GM12891 (cell line): ENCODE measurements at regions not wholly inside any gene's neighbourhood (a gene's known extent, or its start where the extent isn't known, plus 50 kb on each side); places are given as distances from the start of the nearest gene placed in this dataset.

Experiments
- DNase-seq: peaks from one replicate; pipeline ENCODE4 v3.0.0; 2011; ENCODE audit warnings: low spot score; ENCODE audit not compliant: insufficient read length
- FAIRE-seq: peaks from 2 replicates; lab custom pipeline; 2011; peaks lifted over from hg19 to GRCh38; lab: Jason Lieb, UNC
- PAX5 ChIP-seq: IDR thresholded peaks from 2 replicates; pipeline ENCODE4 v1.6.1; 2011; ENCODE audit warnings: low read length, moderate library complexity, mild to moderate bottlenecking; ENCODE audit not compliant: insufficient read depth, severe bottlenecking
- POLR2A ChIP-seq: IDR thresholded peaks from 2 replicates; pipeline ENCODE4 v1.6.1; 2011; ENCODE audit warnings: low read depth, low read length, control low read depth
- POLR2AphosphoS5 ChIP-seq: IDR thresholded peaks from 2 replicates; pipeline ENCODE4 v1.6.1; 2011; ENCODE audit warnings: low read depth, low read length, control low read depth
- POU2F2 ChIP-seq: IDR thresholded peaks from 2 replicates; pipeline ENCODE4 v1.6.1; 2011; ENCODE audit warnings: low read depth, mild to moderate bottlenecking, control low read depth, low read length, moderate library complexity
- SPI1 ChIP-seq: IDR thresholded peaks from 2 replicates; pipeline ENCODE4 v1.6.1; 2011; ENCODE audit warnings: low read depth, low read length, control low read depth
- TAF1 ChIP-seq: IDR thresholded peaks from 2 replicates; pipeline ENCODE4 v1.6.1; 2011; ENCODE audit warnings: low read depth, low read length, control low read depth

GRCh38 chr9:108322326-108323098 lies 533.3 kb downstream of the ACTL7B start:
- DNase-seq: no peak
- no peak for TF ChIP-seq POLR2A
- no peak for FAIRE-seq

GRCh38 chr9:108316630-108317029 lies 539.2 kb downstream of the ACTL7B start:
- TF ChIP-seq TAF1 (no peak), POU2F2 (no peak), POLR2A (no peak), PAX5 (no peak), SPI1 (no peak), POLR2AphosphoS5 (no peak)
- FAIRE-seq (no peak), DNase-seq (no peak)

GRCh38 chr9:108316066-108316465 lies 539.7 kb downstream of the ACTL7B start:
- no peak for FAIRE-seq
- TF ChIP-seq PAX5: no peak
- no peak for TF ChIP-seq POU2F2
- no peak for TF ChIP-seq POLR2AphosphoS5
- no peak for TF ChIP-seq POLR2A
- TF ChIP-seq SPI1: no peak
- no peak for TF ChIP-seq TAF1
- no peak for DNase-seq

DNA sequence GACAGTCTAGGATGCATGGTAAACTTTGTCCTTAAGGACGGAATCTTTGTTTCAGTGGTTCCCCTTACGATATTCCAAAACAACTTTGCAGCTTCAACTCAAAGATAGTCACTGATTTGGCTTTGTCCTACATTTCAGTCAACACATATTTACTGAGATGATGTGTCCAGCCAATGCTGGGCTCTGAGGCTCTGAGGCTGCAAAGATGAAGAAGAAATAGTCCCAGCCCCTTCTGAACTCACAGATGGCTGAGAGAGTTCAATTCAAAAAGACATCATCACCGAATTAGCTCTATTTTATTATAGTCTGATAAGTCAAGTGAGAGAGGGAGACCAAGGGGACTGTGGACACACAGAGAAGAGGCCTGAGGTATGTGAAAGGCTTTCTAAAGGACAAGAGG lies 544.0 kb downstream of the ACTL7B start:
- no peak for FAIRE-seq
- DNase-seq: no peak
- TF ChIP-seq POLR2A: no peak
- TF ChIP-seq POU2F2: no peak
- TF ChIP-seq SPI1: no peak
- no peak for TF ChIP-seq POLR2AphosphoS5
- TF ChIP-seq TAF1: no peak
- no peak for TF ChIP-seq PAX5

- FAIRE-seq (no peak), DNase-seq (no peak)
- TF ChIP-seq POLR2A (no peak), PAX5 (no peak), POU2F2 (no peak), TAF1 (no peak), SPI1 (no peak), POLR2AphosphoS5 (no peak)
Measured at GRCh38 chr9:108310202-108310601, 545.6 kb downstream of the ACTL7B start.

- TF ChIP-seq SPI1 (no peak), POLR2A (no peak), TAF1 (no peak), POU2F2 (no peak), POLR2AphosphoS5 (no peak), PAX5 (no peak)
- DNase-seq (no peak), FAIRE-seq (no peak)
Measured at GRCh38 chr9:108300306-108301287, 555.2 kb downstream of the ACTL7B start.

DNA sequence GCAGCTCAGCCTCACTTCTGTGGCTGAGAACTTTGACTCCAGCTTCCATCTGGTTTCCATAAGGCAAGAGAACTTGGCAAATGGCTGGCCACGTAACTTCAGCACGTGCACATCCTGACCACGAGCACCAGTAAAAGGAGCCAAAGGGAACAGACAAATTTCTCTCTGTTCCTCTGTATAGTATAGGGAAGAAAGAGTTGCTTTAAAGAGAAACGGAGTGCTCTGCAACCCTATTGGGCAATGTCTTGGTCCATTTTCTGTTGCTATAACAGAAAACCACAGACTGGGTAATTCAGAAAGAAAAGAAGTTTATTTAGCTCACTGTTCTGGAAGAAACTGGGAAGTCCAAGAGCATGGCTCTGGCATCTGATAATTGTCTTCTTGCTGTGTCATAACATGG lies 558.7 kb downstream of the ACTL7B start:
- TF ChIP-seq TAF1 (no peak), SPI1 (no peak), PAX5 (no peak), POLR2AphosphoS5 (no peak), POLR2A (no peak), POU2F2 (no peak)
- DNase-seq (no peak), FAIRE-seq (no peak)

DNA sequence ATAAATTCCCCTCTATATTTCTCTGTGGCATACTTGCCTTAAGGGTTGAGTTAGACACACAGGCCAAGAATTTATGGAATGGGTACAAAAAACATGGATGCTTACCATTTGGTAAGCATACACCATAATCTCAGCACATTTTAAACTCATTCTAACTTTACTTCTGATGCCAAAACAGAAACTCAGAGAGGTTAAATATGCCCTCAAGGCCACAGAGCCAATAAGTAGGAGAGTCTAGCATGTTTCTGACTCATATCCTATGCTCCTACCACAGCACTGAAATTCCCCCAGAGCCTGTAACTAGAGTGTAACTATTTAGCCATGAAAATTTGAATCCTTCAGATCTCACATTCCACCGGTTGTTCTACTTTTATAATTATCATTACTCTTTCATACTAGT lies 559.7 kb downstream of the ACTL7B start:
- no peak for DNase-seq
- no peak for FAIRE-seq
- TF ChIP-seq SPI1 (no peak), POLR2A (no peak), POU2F2 (no peak), POLR2AphosphoS5 (no peak), PAX5 (no peak), TAF1 (no peak)

DNA sequence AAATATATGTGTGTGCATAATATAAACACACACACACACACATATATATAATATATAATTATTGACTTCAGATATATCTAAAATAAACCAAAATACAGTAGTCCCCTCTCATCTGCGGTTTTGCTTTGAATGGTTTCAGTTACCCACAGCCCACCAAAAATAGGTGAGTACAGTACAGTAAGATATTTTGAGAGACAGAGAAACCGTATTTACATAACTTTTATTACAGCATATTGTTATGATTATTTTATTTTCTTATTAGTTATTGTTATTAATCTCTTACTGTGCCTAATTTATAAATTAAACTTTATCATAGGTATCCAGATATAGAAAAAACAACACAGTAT lies 564.2 kb downstream of the ACTL7B start:
- DNase-seq (no peak), FAIRE-seq (no peak)
- TF ChIP-seq POLR2A: no peak
- no peak for TF ChIP-seq POLR2AphosphoS5
- TF ChIP-seq SPI1: no peak
- no peak for TF ChIP-seq POU2F2
- no peak for TF ChIP-seq TAF1
- no peak for TF ChIP-seq PAX5
